Kidney (tissue), 13 donors: ENCODE measurements at regions not wholly inside any gene's neighbourhood (a gene's known extent, or its start where the extent isn't known, plus 50 kb on each side); places are given as distances from the start of the nearest gene placed in this dataset.
"Not testable (repeated sequence)": the region's sequence is repeated elsewhere in the genome, so short reads cannot be mapped to it uniquely, and the experiment has no call there.

ENCODE experiments used
- DNase-seq, 5 donors: peaks; one replicate each; pipeline ENCODE4 v3.0.0-alpha.2; 2013 to 2020
- FAIRE-seq: peaks from 2 replicates; lab custom pipeline; 2012; peaks lifted over from hg19 to GRCh38; lab: Jason Lieb, UNC
- H3K27ac ChIP-seq, 2 donors: one replicate each; pipeline ENCODE4 v1.7.0; 2013; ENCODE audit warnings: low read depth in 2 of 2, low read length in 2 of 2, inconsistent platforms in 1 of 2
- H3K27me3 ChIP-seq: one replicate; pipeline ENCODE4 v1.7.1; 2013; ENCODE audit warnings: low read length, inconsistent platforms; ENCODE audit not compliant: control insufficient read depth, insufficient read depth
- H3K36me3 ChIP-seq, 3 donors: one replicate each; pipeline versions ENCODE4 v1.7.0 to v1.7.1; 2013; ENCODE audit warnings: low read length in 3 of 3, control low read depth in 1 of 3, inconsistent platforms in 1 of 3; ENCODE audit not compliant: insufficient read depth in 3 of 3, control insufficient read depth in 2 of 3
- H3K4me1 ChIP-seq, 3 donors: one replicate each; pipeline versions ENCODE4 v1.7.0 to v1.7.1; 2013; ENCODE audit warnings: low read length in 3 of 3, inconsistent platforms in 1 of 3, low read depth in 1 of 3; ENCODE audit not compliant: control insufficient read depth in 2 of 3, insufficient read depth in 2 of 3
- H3K4me3 ChIP-seq, 3 donors: one replicate each; pipeline versions ENCODE4 v1.7.0 to v1.8.1; 2013; ENCODE audit warnings: low read length in 3 of 3, control low read depth in 1 of 3, inconsistent platforms in 1 of 3
- H3K9ac ChIP-seq, 3 donors: one replicate each; pipeline versions ENCODE4 v1.7.0 to v1.7.1; 2013; ENCODE audit warnings: low read length in 3 of 3, control low read depth in 1 of 3, inconsistent platforms in 1 of 3
- H3K9me3 ChIP-seq, 3 donors: one replicate each; pipeline versions ENCODE4 v1.7.0 to v1.7.1; 2013; ENCODE audit warnings: low read length in 3 of 3, control low read depth in 1 of 3, inconsistent platforms in 1 of 3; ENCODE audit not compliant: control insufficient read depth in 2 of 3, insufficient read depth in 1 of 3
- CTCF ChIP-seq: IDR thresholded peaks from 3 replicates; pipeline ENCODE4 v1.5.1; 2012; ENCODE audit warnings: mild to moderate bottlenecking, moderate library complexity, borderline replicate concordance; ENCODE audit not compliant: insufficient read depth; ENCODE audit errors: extremely low read depth
- intact Hi-C: fragments of 100-400 bp; cut with DNase I; formaldehyde crosslinking; loops from one replicate; pipeline ENCODE4 v1.11.1; 2022
- donor health status: control.
- donor health status: control.
- donor health status: control.
- donor health status: control.
- donor health status: control.
- donor health status: DM: yes; HTN: yes; CAD: no.
- donor health status: Normal renal cell carcinoma (clear cell type).

- H3K4me1 ChIP-seq: no peaks in the 10 kb centered on the region
- H3K9ac ChIP-seq: no peak overlapping the region
- H3K27me3 ChIP-seq: no peaks in the 10 kb centered on the region
- no peak overlapping the region for H3K4me3 ChIP-seq
- no peak overlapping the region for H3K27ac ChIP-seq
- no peak for TF ChIP-seq CTCF
- no peak for FAIRE-seq
- H3K9me3 ChIP-seq: no peaks in the 10 kb centered on the region
- intact Hi-C loops: no loop called here
- DNase-seq: no peak
- H3K36me3 ChIP-seq: no peaks in the 10 kb centered on the region
Observed at GRCh38 chr12:18886962-18887361, 149.0 kb downstream of the CAPZA3 start.

- H3K27me3 ChIP-seq: no peaks in the 10 kb centered on the region
- intact Hi-C loops: no loop called here
- no peak for FAIRE-seq
Observed at GRCh38 chr12:18887368-18887767, 149.4 kb downstream of the CAPZA3 start.

GRCh38 chr12:18888047-18888446, 150.1 kb downstream of the CAPZA3 start:
- no peaks in the 10 kb centered on the region for H3K4me1 ChIP-seq
- no peaks in the 10 kb centered on the region for H3K9me3 ChIP-seq
- TF ChIP-seq CTCF: no peak
- H3K36me3 ChIP-seq: no peaks in the 10 kb centered on the region
- FAIRE-seq: no peak
- intact Hi-C loops: no loop called here
- H3K4me3 ChIP-seq: no peak overlapping the region
- H3K27me3 ChIP-seq: no peaks in the 10 kb centered on the region
- no peak for DNase-seq
- H3K27ac ChIP-seq: no peak overlapping the region
- no peak overlapping the region for H3K9ac ChIP-seq

More at GRCh38 chr12:18887368-18887767, 149.4 kb downstream of the CAPZA3 start:
- Histone ChIP-seq H3K27ac (no peak overlapping the region), H3K9me3 (no peaks in the 10 kb centered on the region), H3K9ac (no peak overlapping the region), H3K4me1 (no peaks in the 10 kb centered on the region), H3K36me3 (no peaks in the 10 kb centered on the region), H3K4me3 (no peak overlapping the region)
- no peak for DNase-seq
- TF ChIP-seq CTCF: no peak

GRCh38 chr12:18890621-18891020, 152.7 kb downstream of the CAPZA3 start:
- DNase-seq, H3K4me1 ChIP-seq, intact Hi-C loops, H3K36me3 ChIP-seq, H3K4me3 ChIP-seq, H3K27ac ChIP-seq, H3K9ac ChIP-seq, H3K9me3 ChIP-seq, H3K27me3 ChIP-seq, FAIRE-seq: not testable (repeated sequence)
